Nephron progenitor cell (in vitro differentiated cells): ENCODE measurements at regions not wholly inside any gene's neighbourhood (a gene's known extent, or its start where the extent isn't known, plus 50 kb on each side); places are given as distances from the start of the nearest gene placed in this dataset.

Experiments used
- DNase-seq: peaks from one replicate; pipeline ENCODE4 v3.0.0; 2021
- H3K27ac Mint-ChIP-seq: 2 replicates; pipeline ENCODE4 v1.8.0; 2021; ENCODE audit warnings: mild to moderate bottlenecking, moderate library complexity, mixed read lengths
- H3K27me3 Mint-ChIP-seq: 2 replicates; pipeline ENCODE4 v1.8.0; 2021; ENCODE audit warnings: mild to moderate bottlenecking, low read depth, mixed read lengths; ENCODE audit not compliant: poor library complexity
- H3K36me3 Mint-ChIP-seq: 2 replicates; pipeline ENCODE4 v1.8.0; 2021; ENCODE audit warnings: low read depth, mixed read lengths
- H3K4me1 Mint-ChIP-seq: 2 replicates; pipeline ENCODE4 v1.8.0; 2021; ENCODE audit warnings: mixed read lengths
- H3K4me3 Mint-ChIP-seq: 2 replicates; pipeline ENCODE4 v1.8.0; 2021; ENCODE audit warnings: mild to moderate bottlenecking, moderate library complexity, mixed read lengths
- H3K9me3 Mint-ChIP-seq: 2 replicates; pipeline ENCODE4 v1.8.0; 2021; ENCODE audit warnings: mild to moderate bottlenecking, moderate library complexity, mixed read lengths
- TF ChIP-seq, protein P1 (sequence below): fragments of 200-600 bp; sonication (generic); IDR thresholded peaks from 2 replicates; pipeline ENCODE4 v1.5.0; 2021; ENCODE audit warnings: antibody characterized with exemption

DNA sequence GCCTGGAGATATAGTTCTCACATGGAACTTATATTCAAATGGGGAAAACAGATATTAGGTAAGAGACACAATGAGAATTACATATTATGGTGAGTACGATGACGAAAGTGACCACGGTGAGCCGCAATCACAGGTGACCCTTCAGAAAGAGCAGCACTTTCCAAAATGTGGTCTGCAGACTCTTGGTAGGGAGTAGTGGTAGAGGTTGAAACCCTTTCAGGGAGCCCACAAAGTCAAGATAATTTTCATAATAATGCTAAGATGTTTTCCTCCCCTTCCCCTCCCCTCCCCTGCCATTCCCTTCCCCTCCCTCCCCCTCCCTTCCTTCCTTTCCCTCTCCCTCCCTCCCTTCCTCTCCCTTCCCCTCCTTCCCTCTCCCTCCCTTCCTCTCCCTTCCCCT lies 83.5 kb upstream of the AKT3 start:
- H3K36me3 Mint-ChIP-seq, result no peaks in the 10 kb centered on the region
- TF ChIP-seq, protein P1, sequence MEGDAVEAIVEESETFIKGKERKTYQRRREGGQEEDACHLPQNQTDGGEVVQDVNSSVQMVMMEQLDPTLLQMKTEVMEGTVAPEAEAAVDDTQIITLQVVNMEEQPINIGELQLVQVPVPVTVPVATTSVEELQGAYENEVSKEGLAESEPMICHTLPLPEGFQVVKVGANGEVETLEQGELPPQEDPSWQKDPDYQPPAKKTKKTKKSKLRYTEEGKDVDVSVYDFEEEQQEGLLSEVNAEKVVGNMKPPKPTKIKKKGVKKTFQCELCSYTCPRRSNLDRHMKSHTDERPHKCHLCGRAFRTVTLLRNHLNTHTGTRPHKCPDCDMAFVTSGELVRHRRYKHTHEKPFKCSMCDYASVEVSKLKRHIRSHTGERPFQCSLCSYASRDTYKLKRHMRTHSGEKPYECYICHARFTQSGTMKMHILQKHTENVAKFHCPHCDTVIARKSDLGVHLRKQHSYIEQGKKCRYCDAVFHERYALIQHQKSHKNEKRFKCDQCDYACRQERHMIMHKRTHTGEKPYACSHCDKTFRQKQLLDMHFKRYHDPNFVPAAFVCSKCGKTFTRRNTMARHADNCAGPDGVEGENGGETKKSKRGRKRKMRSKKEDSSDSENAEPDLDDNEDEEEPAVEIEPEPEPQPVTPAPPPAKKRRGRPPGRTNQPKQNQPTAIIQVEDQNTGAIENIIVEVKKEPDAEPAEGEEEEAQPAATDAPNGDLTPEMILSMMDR, result no peak
- DNase-seq, result no peak
- H3K27me3 Mint-ChIP-seq, result peaks cover 27% of the 10 kb centered on the region
- H3K27ac Mint-ChIP-seq, result no peak overlapping the region
- H3K9me3 Mint-ChIP-seq, result peaks cover 12% of the 10 kb centered on the region
- no peak overlapping the region for H3K4me3 Mint-ChIP-seq
- H3K4me1 Mint-ChIP-seq, result peaks cover 12% of the 10 kb centered on the region

DNA sequence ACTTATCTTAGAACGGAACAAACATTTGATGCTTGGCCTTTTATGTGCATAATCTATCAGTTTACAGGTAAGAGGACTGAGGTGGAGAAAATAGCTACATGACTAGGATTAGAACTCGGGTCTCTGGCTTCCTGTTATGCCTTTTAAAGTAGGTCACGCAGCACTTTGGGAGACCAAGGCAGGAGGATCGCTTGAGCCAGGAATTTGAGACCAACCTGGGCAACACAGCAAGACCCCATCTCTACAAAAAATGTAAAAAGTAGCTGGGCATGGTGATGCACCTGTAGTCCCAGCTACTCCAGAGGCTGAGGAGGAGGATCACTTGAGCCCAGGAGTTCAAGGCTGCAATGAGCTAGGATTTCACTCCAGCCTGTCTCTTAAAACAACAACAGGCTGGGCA lies 81.9 kb upstream of the AKT3 start:
- Mint-ChIP-seq H3K4me3 (no peak overlapping the region), H3K4me1 (peaks cover 12% of the 10 kb centered on the region), H3K27ac (no peak overlapping the region), H3K9me3 (peaks cover 12% of the 10 kb centered on the region), H3K27me3 (peaks cover 24% of the 10 kb centered on the region), H3K36me3 (no peaks in the 10 kb centered on the region)
- TF ChIP-seq, protein P1, result no peak
- DNase-seq, result no peak

DNA sequence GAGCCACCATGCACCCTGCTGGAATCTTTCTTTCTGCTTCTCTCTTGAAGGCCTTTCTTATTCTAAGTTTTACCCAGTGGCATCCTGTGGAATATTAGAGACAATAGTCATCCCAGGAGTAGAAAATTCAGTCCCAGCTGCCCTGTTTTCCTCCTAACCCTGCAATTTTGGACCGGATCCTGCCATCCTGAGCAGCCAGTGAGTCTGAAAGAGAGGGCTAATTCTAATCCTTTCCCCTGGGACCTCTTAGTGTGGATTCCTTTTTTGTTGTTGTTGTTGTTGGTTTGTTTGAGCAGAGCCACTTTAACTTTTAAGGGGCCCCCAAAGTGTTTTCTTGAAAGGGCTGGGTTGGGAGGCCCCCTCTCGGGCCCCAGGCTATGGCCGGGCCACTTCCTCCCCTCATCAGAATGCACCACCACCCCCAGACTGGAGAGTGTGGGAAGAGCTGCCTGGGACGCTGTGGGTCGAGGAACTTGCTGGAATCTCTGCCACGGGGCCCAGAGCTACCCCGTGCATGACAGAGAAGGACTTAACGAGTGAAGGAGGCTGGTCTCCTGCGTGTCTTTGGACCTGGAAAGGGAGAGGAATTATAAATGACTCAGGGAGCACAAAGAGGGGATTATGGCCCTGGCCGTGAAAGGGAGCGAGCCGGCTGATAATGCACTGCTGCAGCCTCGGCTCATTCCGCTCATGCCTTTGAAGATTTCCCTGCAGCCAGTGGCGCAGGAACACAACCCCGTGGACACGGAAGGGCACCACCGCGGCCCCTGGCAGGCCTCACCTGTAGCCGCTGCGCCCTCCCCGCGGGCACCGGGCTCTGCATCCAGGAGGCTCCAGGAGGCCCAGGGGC lies 81.0 kb upstream of the AKT3 start:
- H3K36me3 Mint-ChIP-seq, result no peaks in the 10 kb centered on the region
- H3K27me3 Mint-ChIP-seq, result peaks cover 24% of the 10 kb centered on the region
- H3K27ac Mint-ChIP-seq, result peak overlapping the region; percentile 36
- TF ChIP-seq, protein P1, result no peak
- DNase-seq, result peak; percentile 30
- H3K4me1 Mint-ChIP-seq, result peaks cover 12% of the 10 kb centered on the region
- peak overlapping the region; percentile 46 for H3K4me3 Mint-ChIP-seq
- peaks cover 12% of the 10 kb centered on the region for H3K9me3 Mint-ChIP-seq

DNA sequence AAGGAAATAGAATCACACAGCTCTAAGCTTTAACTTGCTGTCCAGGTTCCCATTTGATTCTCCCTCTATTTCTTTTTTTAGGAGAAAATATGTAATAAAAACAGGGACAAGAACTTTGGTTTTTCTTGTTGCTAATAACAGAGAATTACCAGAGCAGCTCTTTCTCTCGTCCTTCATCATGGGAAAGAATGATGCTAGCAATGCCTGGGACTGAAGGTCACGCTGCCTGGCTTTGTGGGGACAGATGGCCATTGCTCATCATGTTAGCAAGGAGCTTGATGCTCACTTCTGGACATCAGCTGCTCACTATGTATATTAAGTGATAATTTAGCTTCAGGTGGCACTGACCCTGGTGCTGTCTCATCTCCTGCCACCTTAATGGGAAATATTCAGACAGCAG lies 77.3 kb upstream of the AKT3 start:
- Mint-ChIP-seq H3K4me3 (no peak overlapping the region), H3K4me1 (peaks cover 21% of the 10 kb centered on the region), H3K36me3 (no peaks in the 10 kb centered on the region), H3K27me3 (peaks cover 6% of the 10 kb centered on the region), H3K9me3 (no peaks in the 10 kb centered on the region), H3K27ac (no peak overlapping the region)
- TF ChIP-seq, protein P1, result no peak
- no peak for DNase-seq

DNA sequence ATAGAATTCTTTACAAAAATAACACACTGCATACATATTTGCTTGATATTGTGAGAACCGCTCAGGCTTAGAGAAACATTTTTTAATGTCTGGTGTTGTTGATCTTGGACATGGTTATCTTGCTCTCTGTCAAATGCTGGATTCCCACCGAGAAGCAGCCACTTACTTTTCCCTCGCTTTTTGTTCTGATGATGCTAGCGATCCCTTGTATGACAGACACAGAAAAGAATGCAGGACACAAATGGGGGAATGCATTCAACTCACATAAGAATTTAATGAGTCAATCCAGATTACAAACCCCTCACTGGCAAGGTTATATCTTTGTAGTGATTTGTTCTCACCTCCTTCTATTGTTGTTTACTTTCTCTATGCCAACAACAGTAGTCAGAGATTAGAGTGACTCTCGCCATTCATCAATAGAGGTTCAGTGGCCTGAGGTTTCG lies 76.8 kb upstream of the AKT3 start:
- Mint-ChIP-seq H3K27me3 (peaks cover 8% of the 10 kb centered on the region), H3K27ac (no peak overlapping the region), H3K36me3 (no peaks in the 10 kb centered on the region), H3K4me3 (no peak overlapping the region), H3K9me3 (no peaks in the 10 kb centered on the region), H3K4me1 (peaks cover 20% of the 10 kb centered on the region)
- no peak for DNase-seq
- TF ChIP-seq, protein P1, result no peak

DNA sequence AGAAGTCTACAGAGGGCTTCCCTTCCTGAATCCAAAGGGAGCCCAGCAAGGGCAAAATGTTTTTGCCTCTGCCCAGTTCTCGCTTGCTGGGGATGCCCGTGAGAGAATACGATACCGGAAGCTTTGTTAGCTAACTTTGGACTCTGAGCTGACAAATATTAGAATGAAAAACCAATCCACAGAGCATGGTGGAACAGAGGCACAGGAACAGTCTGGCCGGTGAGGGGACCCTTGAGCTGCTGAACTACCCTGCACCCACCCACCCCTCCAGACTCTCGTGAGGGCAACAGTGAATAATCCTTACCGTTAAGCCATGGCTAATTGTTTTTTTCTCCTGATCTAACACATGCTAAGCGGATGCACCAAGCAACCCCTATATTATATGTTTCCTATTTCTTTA lies 76.3 kb upstream of the AKT3 start:
- Mint-ChIP-seq H3K4me1 (peaks cover 16% of the 10 kb centered on the region), H3K36me3 (no peaks in the 10 kb centered on the region), H3K9me3 (no peaks in the 10 kb centered on the region), H3K4me3 (no peak overlapping the region), H3K27me3 (peaks cover 13% of the 10 kb centered on the region), H3K27ac (no peak overlapping the region)
- TF ChIP-seq, protein P1, result no peak
- no peak for DNase-seq
